ENCODE measurements at regions not wholly inside any gene's neighbourhood (a gene's known extent, or its start where the extent isn't known, plus 50 kb on each side); places are given as distances from the start of the nearest gene placed in this dataset.
"Not testable (repeated sequence)": the region's sequence is repeated elsewhere in the genome, so short reads cannot be mapped to it uniquely, and the experiment has no call there.

- H3K27ac ChIP-seq (ENCODE audit: low read length), result no peak overlapping the region
- no peak overlapping the region for H3K4me3 ChIP-seq (ENCODE audit: low read depth in 2 of 2, low read length in 2 of 2)
- H3K9me3 ChIP-seq (ENCODE audit: control insufficient read depth, insufficient read depth, low read depth, low read length), result no peaks in the 10 kb centered on the region
- no peaks in the 10 kb centered on the region for H3K4me1 ChIP-seq (ENCODE audit: control insufficient read depth, insufficient read depth, low read length)
- H3K27me3 ChIP-seq (ENCODE audit: control insufficient read depth, insufficient read depth, low read length), result no peaks in the 10 kb centered on the region
- DNase-seq (ENCODE audit: low read depth, low spot score) (no peak), ATAC-seq (no peak)
- no TSS peak for BruUV-seq (replicated peaks)
- H3K36me3 ChIP-seq (ENCODE audit: control insufficient read depth, insufficient read depth, low read length), result no peaks in the 10 kb centered on the region
- intact Hi-C loops (cut with micrococcal nuclease; ENCODE audit: unreplicated experiment), result no loop called here
- POLR2A ChIA-PET, result no interaction called here
- no peak for TF ChIP-seq CTCF (IDR thresholded peaks at IDR 0.05)
- in situ Hi-C loops (cut with HindIII; ENCODE audit: low pct_unique_long_range_greater_than_20kb, low sequenced_read_pairs), result no loop called here
- CTCF ChIA-PET, result no interaction called here
Measured at GRCh38 chr4:18110099-18110498, 88.5 kb upstream of the LCORL start.

GRCh38 chr4:18109676-18110075 is 88.1 kb upstream of the LCORL start:
- no TSS peak for BruUV-seq (replicated peaks)
- ChIA-PET CTCF (no interaction called here), POLR2A (no interaction called here)
- Histone ChIP-seq H3K27me3 (ENCODE audit: control insufficient read depth, insufficient read depth, low read length) (no peaks in the 10 kb centered on the region), H3K4me3 (ENCODE audit: low read depth in 2 of 2, low read length in 2 of 2) (no peak overlapping the region), H3K4me1 (ENCODE audit: control insufficient read depth, insufficient read depth, low read length) (no peaks in the 10 kb centered on the region), H3K36me3 (ENCODE audit: control insufficient read depth, insufficient read depth, low read length) (no peaks in the 10 kb centered on the region), H3K27ac (ENCODE audit: low read length) (no peak overlapping the region), H3K9me3 (ENCODE audit: control insufficient read depth, insufficient read depth, low read depth, low read length) (no peaks in the 10 kb centered on the region)
- in situ Hi-C loops (cut with HindIII; ENCODE audit: low pct_unique_long_range_greater_than_20kb, low sequenced_read_pairs) (no loop called here), intact Hi-C loops (cut with micrococcal nuclease; ENCODE audit: unreplicated experiment) (no loop called here)
- DNase-seq (ENCODE audit: low read depth, low spot score) (no peak), ATAC-seq (no peak)
- TF ChIP-seq TCF7L2 (IDR thresholded peaks at IDR 0.05; ENCODE audit: low read depth, low read length), result no peak

- ATAC-seq; H3K36me3 ChIP-seq (ENCODE audit: control insufficient read depth, insufficient read depth, low read length); H3K27me3 ChIP-seq (ENCODE audit: control insufficient read depth, insufficient read depth, low read length); BruUV-seq (replicated peaks); H3K4me3 ChIP-seq (ENCODE audit: low read depth in 2 of 2, low read length in 2 of 2); H3K27ac ChIP-seq (ENCODE audit: low read length); intact Hi-C loops (cut with micrococcal nuclease; ENCODE audit: unreplicated experiment); H3K9me3 ChIP-seq (ENCODE audit: control insufficient read depth, insufficient read depth, low read depth, low read length); POLR2A ChIA-PET; CTCF ChIA-PET; DNase-seq (ENCODE audit: low read depth, low spot score); H3K4me1 ChIP-seq (ENCODE audit: control insufficient read depth, insufficient read depth, low read length); in situ Hi-C loops (cut with HindIII; ENCODE audit: low pct_unique_long_range_greater_than_20kb, low sequenced_read_pairs): not testable (repeated sequence)
Measured at GRCh38 chr4:18107848-18108528, 86.4 kb upstream of the LCORL start.

- intact Hi-C loops (cut with micrococcal nuclease; ENCODE audit: unreplicated experiment) (no loop called here), in situ Hi-C loops (cut with HindIII; ENCODE audit: low pct_unique_long_range_greater_than_20kb, low sequenced_read_pairs) (no loop called here)
- DNase-seq (ENCODE audit: low read depth, low spot score) (no peak), ATAC-seq (no peak)
- Histone ChIP-seq H3K4me1 (ENCODE audit: control insufficient read depth, insufficient read depth, low read length) (no peaks in the 10 kb centered on the region), H3K4me3 (ENCODE audit: low read depth in 2 of 2, low read length in 2 of 2) (no peak overlapping the region), H3K27ac (ENCODE audit: low read length) (no peak overlapping the region), H3K36me3 (ENCODE audit: control insufficient read depth, insufficient read depth, low read length) (no peaks in the 10 kb centered on the region; the same call in 1 of the 2 replicates), H3K27me3 (ENCODE audit: control insufficient read depth, insufficient read depth, low read length) (no peaks in the 10 kb centered on the region), H3K9me3 (ENCODE audit: control insufficient read depth, insufficient read depth, low read depth, low read length) (no peaks in the 10 kb centered on the region)
- ChIA-PET CTCF (no interaction called here), POLR2A (no interaction called here)
- TF ChIP-seq SIN3A (IDR thresholded peaks at IDR 0.05; ENCODE audit: borderline replicate concordance, insufficient read depth, low read depth, low read length) (no peak), REST (IDR thresholded peaks at IDR 0.05; ENCODE audit: insufficient read depth in 1 of 2, low read depth in 2 of 2, low read length in 1 of 2) (no peak), TCF7L2 (IDR thresholded peaks at IDR 0.05; ENCODE audit: low read depth, low read length) (no peak), CTCF (IDR thresholded peaks at IDR 0.05) (no peak), POLR2AphosphoS5 (IDR thresholded peaks at IDR 0.05; ENCODE audit: low read depth, low read length) (no peak)
- BruUV-seq (replicated peaks), result no TSS peak
Measured at GRCh38 chr4:18106620-18107019, 85.1 kb upstream of the LCORL start.

All from Panc1 (cell line).